AG09319 (cell line): ENCODE measurements at regions not wholly inside any gene's neighbourhood (a gene's known extent, or its start where the extent isn't known, plus 50 kb on each side); places are given as distances from the start of the nearest gene placed in this dataset.

Source experiments
- DNase-seq: peaks from one replicate; pipeline ENCODE4 v3.0.0-alpha.2; 2010; ENCODE audit warnings: low read depth; ENCODE audit errors: extremely low read depth
- TF ChIP-seq, protein P1 (sequence below): IDR thresholded peaks from 2 replicates; pipeline ENCODE4 v1.5.1; 2011; ENCODE audit warnings: low read depth, mild to moderate bottlenecking, inconsistent platforms, low read length, moderate library complexity

DNA sequence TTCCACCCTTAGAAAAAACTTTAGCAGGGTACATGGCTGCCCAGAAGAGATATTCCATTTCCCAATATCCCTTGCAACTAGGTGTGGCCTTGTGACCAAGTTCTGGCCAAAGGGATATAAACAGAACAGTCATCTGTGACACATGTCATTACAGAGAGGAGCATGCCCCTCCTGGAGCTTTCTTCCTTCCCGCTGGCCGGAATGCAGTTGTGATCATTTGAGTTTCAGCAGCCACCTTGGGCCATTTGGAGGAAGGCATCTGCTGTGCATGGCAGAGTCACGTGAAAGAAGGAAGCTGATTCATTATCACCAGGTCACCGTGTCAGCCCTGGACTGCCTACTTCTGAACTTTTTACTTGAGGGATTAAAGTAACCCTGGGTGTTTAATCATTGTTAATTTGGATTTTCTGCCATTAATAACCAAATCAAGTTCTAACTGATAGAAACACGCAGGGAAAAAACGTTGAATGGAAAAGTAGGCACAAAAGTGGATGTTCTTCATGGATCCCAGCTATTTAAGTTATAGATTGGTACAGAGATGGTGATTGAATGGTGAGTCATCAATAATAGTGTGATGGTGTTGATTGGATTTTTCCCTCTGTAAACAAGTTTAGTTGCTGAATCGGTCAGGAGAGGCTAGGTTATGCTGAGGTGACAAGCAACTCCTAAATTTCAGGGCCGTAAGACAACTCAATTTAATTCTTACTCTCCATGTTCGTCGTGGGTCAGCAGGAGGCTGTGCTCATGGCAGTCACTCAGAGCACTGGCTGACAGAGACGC, 80.7 kb upstream of the CCDC167 start:
- no peak for DNase-seq
- TF ChIP-seq, protein P1, sequence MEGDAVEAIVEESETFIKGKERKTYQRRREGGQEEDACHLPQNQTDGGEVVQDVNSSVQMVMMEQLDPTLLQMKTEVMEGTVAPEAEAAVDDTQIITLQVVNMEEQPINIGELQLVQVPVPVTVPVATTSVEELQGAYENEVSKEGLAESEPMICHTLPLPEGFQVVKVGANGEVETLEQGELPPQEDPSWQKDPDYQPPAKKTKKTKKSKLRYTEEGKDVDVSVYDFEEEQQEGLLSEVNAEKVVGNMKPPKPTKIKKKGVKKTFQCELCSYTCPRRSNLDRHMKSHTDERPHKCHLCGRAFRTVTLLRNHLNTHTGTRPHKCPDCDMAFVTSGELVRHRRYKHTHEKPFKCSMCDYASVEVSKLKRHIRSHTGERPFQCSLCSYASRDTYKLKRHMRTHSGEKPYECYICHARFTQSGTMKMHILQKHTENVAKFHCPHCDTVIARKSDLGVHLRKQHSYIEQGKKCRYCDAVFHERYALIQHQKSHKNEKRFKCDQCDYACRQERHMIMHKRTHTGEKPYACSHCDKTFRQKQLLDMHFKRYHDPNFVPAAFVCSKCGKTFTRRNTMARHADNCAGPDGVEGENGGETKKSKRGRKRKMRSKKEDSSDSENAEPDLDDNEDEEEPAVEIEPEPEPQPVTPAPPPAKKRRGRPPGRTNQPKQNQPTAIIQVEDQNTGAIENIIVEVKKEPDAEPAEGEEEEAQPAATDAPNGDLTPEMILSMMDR = no peak

DNA sequence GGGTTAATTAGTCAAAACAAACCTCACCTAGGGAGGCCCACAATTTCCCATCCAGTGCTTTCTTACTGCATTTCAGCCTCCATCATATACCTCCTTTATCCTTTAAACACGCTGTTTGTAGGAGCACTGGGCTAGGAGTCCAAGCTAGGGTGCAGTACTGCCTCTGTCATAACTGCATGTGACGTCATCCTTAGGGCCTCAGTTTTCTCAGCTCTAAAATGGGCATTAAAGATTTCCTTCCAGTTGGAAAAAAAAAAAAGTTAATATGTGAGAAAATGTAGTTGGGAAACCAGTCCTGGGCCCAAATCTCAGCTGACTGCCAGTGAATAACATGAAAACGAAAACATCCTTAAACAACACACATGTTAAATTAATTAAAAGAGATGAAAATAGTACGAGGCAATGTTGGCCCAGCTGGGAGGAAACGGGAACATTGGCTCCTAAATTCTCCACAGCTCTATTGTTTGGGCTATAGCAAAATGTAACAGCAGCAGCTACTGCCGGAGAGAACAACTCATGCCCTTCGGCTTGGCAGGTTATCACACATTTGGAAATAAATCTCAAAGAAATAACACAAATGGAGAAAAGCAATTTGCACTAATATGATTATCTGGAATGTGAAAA, 79.9 kb upstream of the CCDC167 start:
- TF ChIP-seq, protein P1 = no peak
- DNase-seq = no peak

DNA sequence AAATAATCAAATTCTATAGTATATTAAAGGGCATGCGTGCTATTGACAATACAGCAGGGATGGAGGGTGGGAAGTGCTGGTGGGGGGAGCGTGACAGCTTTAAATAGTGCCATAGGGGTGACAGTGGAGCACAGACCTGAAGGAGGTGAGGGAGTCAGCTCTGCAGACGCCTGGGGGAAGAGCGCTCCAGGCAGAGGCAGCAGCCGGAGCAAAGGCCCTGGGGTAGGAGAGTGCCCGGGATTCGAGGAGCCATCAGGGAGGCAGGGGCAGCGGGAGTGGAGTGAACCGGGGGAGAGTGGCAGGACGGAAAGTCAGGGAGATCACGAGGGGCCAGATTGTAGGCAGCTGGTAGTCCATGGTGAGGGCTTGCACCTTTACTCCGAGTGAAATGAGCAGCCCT, 78.4 kb upstream of the CCDC167 start:
- TF ChIP-seq, protein P1 = no peak
- no peak for DNase-seq

DNA sequence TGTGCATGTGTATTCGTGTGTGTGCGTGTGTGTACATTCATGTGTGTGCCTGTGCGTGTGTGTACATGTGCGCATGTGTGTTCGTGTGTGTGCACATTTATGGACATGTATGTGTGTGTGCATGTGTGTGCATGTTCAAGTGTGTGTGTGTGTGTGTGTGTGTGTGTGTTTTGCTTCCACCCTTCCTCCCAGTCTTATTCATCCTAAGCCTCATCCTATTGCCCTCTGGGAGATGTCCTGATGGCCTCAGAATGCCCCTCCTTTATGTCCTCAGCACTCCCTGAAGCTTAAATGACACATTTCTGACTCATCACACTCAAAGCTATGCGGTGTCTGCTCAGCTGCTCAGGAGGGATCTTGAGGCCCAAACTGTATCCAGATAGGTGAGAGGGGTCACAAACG, 76.6 kb upstream of the CCDC167 start:
- TF ChIP-seq, protein P1 = no peak
- DNase-seq = no peak

DNA sequence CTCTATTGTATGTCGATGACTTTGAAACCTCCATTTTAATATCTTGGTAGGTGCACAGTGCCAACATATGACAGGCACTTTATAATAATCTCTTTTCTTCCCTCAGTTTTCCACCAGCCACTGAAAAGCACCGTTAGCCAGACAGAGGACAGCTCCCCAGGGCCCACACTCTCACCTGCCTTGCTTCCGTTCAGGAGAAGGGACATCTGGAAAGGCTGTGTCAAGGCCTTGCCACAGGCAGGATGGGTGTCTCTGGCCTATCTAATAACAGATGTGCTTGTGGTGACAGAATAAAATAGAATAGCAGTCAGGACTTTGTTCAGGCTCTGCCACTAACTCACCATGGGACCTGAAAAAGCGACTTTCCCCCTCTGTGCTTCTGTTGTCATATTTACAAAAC, 75.5 kb upstream of the CCDC167 start:
- TF ChIP-seq, protein P1 = no peak
- no peak for DNase-seq

DNA sequence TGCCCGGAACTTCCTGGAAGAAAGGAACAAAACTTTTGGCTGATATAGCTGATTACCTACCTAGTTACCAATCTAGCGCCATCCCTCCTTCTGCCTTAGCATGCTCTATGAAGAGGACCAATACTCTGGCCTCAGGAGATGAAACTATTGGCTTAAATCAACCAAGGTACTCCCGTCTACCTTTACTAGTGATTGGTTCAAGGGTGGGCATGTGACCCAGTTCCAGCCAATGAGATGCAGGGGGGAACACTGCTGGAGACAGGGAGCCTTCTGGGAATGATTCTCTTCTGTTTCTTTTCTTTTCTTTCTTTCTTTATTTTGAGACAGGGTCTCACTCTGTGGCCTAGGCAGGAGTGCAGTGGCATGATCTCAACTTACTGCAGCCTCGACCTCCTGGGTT, 72.6 kb upstream of the CCDC167 start:
- TF ChIP-seq, protein P1 = no peak
- DNase-seq = no peak

DNA sequence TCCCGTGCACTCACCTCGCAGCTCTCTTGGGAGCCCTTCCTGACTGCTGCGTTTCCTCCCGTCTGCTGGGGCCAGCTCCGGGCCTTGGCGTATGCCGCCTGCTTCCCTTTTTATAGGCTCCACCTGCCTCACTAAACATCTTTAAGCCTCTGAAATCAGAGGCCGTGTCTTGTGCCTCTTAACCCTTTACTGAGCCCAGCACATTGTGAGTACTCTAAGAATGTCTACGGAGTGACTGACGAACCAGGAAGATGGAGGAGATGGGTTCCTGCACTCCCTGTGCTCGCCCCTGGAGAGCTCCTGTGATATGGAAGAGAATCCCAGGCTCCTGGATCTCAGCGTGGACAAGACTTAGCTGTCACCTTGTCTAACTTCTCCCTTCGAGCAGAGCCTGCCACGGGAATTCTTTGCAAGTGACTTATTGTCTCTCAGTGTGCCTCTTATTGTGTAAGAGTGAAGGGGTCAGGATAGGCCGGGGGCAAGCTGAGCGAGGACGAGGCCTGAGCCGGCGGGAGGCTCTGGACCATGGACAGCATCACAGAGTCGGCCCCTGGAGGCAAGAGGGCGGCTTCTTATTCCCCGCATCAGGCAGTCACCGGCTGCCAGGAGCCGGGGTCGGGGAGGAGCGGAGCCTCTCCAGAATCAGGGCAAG, 70.9 kb upstream of the CCDC167 start:
- TF ChIP-seq, protein P1 = no peak
- DNase-seq = no peak
